ENCODE measurements at regions not wholly inside any gene's neighbourhood (a gene's known extent, or its start where the extent isn't known, plus 50 kb on each side); places are given as distances from the start of the nearest gene placed in this dataset.

DNA sequence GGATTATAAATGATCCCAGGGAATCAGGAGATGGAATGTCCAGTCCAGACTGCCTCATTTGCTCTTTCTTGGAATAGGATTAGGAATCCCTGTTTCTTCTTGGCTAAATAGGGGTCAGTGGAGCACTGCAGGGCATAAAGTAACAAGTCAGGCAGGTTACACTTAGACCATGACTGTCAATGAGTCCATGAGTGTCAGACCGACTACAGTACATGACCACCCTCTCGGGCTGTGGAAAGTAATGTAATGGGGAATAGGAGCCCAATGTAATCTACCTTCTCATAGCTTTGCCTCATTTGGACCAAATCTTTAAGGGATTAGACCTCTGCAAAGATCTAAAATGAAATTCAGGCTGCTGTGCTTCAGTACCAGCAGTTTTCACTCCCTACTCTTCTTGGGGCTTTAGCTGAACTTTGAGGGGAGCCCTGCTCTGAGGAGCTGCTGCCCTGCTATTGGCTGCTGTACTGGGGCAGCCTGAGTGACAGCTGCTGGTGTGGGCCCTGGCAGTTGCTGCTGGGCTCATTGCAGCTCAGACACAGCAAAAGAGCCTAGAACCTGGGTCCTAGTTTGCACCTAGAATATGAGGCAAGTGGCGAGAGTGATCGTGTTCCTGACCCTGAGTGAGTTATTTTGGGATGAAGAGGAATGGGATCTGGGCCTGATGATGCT, 62.2 kb upstream of the OR4E1 start:
- DNase-seq, result no peak

DNA sequence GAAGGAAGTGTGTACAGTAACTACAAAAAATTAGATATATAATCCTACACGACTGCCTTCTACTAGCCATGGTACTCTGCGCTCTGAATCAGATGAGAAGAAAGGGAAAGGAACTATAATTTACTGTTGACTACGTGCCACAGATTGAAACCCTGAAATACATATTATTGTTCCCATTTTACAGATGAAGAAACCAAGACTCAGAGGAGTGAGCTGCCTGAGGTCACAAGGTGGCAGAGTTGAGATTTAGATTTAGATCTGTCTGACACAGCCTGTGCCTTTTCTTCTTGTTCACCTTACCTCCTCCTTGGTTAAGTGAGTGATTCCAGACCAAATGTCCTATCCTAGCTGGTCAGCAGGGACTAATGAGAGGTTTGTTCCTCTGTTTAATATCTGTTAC, 61.6 kb upstream of the OR4E1 start:
- no peak for ATAC-seq (ENCODE audit: low read depth)
- Mint-ChIP-seq H3K27ac (no peak overlapping the region), H3K9me3 (ENCODE audit: insufficient read depth) (peaks cover 4% of the 10 kb centered on the region), H3K4me3 (no peak overlapping the region), H3K4me1 (peaks cover 4% of the 10 kb centered on the region), H3K27me3 (peaks cover 51% of the 10 kb centered on the region)
- Histone ChIP-seq H3K79me2 (ENCODE audit: control insufficient read depth, insufficient read depth, low read length) (no peaks in the 10 kb centered on the region), H3K36me3 (replicated peaks in 1 of 2; ENCODE audit: control extremely low read depth in 1 of 2, control insufficient read depth in 1 of 2, extremely low read depth in 1 of 2, insufficient read depth in 2 of 2, low read length in 1 of 2) (no peaks in the 10 kb centered on the region), H3K4me1 (ENCODE audit: control insufficient read depth in 2 of 2, insufficient read depth in 2 of 2, low read length in 2 of 2) (no peaks in the 10 kb centered on the region), H3K4me2 (replicated peaks; ENCODE audit: low read depth, low read length, poor library complexity, severe bottlenecking) (no peak overlapping the region), H4K20me1 (ENCODE audit: control insufficient read depth, insufficient read depth, low read length, poor library complexity, severe bottlenecking) (no peaks in the 10 kb centered on the region), H3K9me3 (ENCODE audit: control extremely low read depth in 1 of 3, control insufficient read depth in 2 of 3, insufficient read depth in 1 of 3, low read length in 2 of 3) (peaks cover 0 to 7% (median 0%) of the 10 kb centered on the region in 3 donors), H3K27ac (ENCODE audit: low read length in 2 of 2) (no peak overlapping the region), H3K27me3 (replicated peaks in 1 of 4; ENCODE audit: control extremely low read depth in 1 of 4, control insufficient read depth in 3 of 4, insufficient read depth in 4 of 4, low read length in 3 of 4) (peaks cover 0 to 6% (median 5%) of the 10 kb centered on the region in 4 experiments), H3K4me3 (ENCODE audit: control extremely low read depth in 1 of 5, extremely low read depth in 1 of 5, insufficient read depth in 1 of 5, low read depth in 2 of 5, low read length in 4 of 5) (no peak overlapping the region), H3K9ac (ENCODE audit: low read length) (no peak overlapping the region), H2AFZ (ENCODE audit: insufficient read depth, low read depth, low read length, poor library complexity, severe bottlenecking) (no peak overlapping the region)
- TF ChIP-seq, protein P1, sequence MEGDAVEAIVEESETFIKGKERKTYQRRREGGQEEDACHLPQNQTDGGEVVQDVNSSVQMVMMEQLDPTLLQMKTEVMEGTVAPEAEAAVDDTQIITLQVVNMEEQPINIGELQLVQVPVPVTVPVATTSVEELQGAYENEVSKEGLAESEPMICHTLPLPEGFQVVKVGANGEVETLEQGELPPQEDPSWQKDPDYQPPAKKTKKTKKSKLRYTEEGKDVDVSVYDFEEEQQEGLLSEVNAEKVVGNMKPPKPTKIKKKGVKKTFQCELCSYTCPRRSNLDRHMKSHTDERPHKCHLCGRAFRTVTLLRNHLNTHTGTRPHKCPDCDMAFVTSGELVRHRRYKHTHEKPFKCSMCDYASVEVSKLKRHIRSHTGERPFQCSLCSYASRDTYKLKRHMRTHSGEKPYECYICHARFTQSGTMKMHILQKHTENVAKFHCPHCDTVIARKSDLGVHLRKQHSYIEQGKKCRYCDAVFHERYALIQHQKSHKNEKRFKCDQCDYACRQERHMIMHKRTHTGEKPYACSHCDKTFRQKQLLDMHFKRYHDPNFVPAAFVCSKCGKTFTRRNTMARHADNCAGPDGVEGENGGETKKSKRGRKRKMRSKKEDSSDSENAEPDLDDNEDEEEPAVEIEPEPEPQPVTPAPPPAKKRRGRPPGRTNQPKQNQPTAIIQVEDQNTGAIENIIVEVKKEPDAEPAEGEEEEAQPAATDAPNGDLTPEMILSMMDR (IDR thresholded peaks at IDR 0.05), result no peak
- TF ChIP-seq EZH2 (IDR thresholded peaks at IDR 0.05; ENCODE audit: borderline replicate concordance, insufficient read depth, low read depth, low read length, poor library complexity, severe bottlenecking), result no peak
- CTCF ChIA-PET, result interaction anchor here (1.1 to 1.6 kb wide), 2 partner anchors 13 to 15 kb away, joined by 3 to 4 read pairs; no protein-coding TSS in a partner anchor
- DNase-seq, result no peak
- WGBS (ENCODE audit: insufficient coverage), result no CpG with 5 or more reads among the region's 3 CpGs
- intact Hi-C loops (cut with micrococcal nuclease), result no loop called here
- POLR2A ChIA-PET, result no interaction called here

More for the DNA sequence above, 62.2 kb upstream of the OR4E1 start:
- H3K4me1 Mint-ChIP-seq, result peaks cover 4% of the 10 kb centered on the region
- Histone ChIP-seq H3K4me3 (ENCODE audit: control extremely low read depth in 1 of 5, extremely low read depth in 1 of 5, insufficient read depth in 1 of 5, low read depth in 2 of 5, low read length in 4 of 5) (no peak overlapping the region), H3K9ac (ENCODE audit: low read length) (no peak overlapping the region), H4K20me1 (ENCODE audit: control insufficient read depth, insufficient read depth, low read length, poor library complexity, severe bottlenecking) (no peaks in the 10 kb centered on the region), H3K27ac (ENCODE audit: low read length in 2 of 2) (no peak overlapping the region), H2AFZ (ENCODE audit: insufficient read depth, low read depth, low read length, poor library complexity, severe bottlenecking) (no peak overlapping the region), H3K36me3 (replicated peaks in 1 of 2; ENCODE audit: control extremely low read depth in 1 of 2, control insufficient read depth in 1 of 2, extremely low read depth in 1 of 2, insufficient read depth in 2 of 2, low read length in 1 of 2) (no peaks in the 10 kb centered on the region), H3K9me3 (ENCODE audit: control extremely low read depth in 1 of 3, control insufficient read depth in 2 of 3, insufficient read depth in 1 of 3, low read length in 2 of 3) (peaks cover 0 to 7% (median 0%) of the 10 kb centered on the region in 3 donors), H3K27me3 (replicated peaks in 1 of 4; ENCODE audit: control extremely low read depth in 1 of 4, control insufficient read depth in 3 of 4, insufficient read depth in 4 of 4, low read length in 3 of 4) (peaks cover 0 to 6% (median 5%) of the 10 kb centered on the region in 4 experiments), H3K4me2 (replicated peaks; ENCODE audit: low read depth, low read length, poor library complexity, severe bottlenecking) (no peak overlapping the region), H3K79me2 (ENCODE audit: control insufficient read depth, insufficient read depth, low read length) (no peaks in the 10 kb centered on the region), H3K4me1 (ENCODE audit: control insufficient read depth in 2 of 2, insufficient read depth in 2 of 2, low read length in 2 of 2) (no peaks in the 10 kb centered on the region)
- H3K9me3 Mint-ChIP-seq (ENCODE audit: insufficient read depth), result peaks cover 4% of the 10 kb centered on the region
- H3K27ac Mint-ChIP-seq, result no peak overlapping the region
- no peak for TF ChIP-seq EZH2 (IDR thresholded peaks at IDR 0.05; ENCODE audit: borderline replicate concordance, insufficient read depth, low read depth, low read length, poor library complexity, severe bottlenecking)
- TF ChIP-seq, protein P1 (IDR thresholded peaks at IDR 0.05), result no peak
- H3K27me3 Mint-ChIP-seq, result peaks cover 55% of the 10 kb centered on the region
- intact Hi-C loops (cut with micrococcal nuclease), result no loop called here
- POLR2A ChIA-PET, result no interaction called here
- ATAC-seq (ENCODE audit: low read depth), result no peak
- CTCF ChIA-PET, result interaction anchor here (0.6 to 1.6 kb wide), 3 partner anchors 13 to 25 kb away, joined by 3 to 4 read pairs (median 3); no protein-coding TSS in a partner anchor
- no peak overlapping the region for H3K4me3 Mint-ChIP-seq
- WGBS (ENCODE audit: insufficient coverage), result 89% methylated on average over 2 of the region's 4 CpGs
